Stimulated activated CD4-positive, alpha-beta T cell treated with anti-CD3 and anti-CD28 coated beads, Interleukin-4, amount 100 ng/mL, for 4 hours (primary cell): ENCODE measurements at regions not wholly inside any gene's neighbourhood (a gene's known extent, or its start where the extent isn't known, plus 50 kb on each side); places are given as distances from the start of the nearest gene placed in this dataset.
"Not testable (repeated sequence)": the region's sequence is repeated elsewhere in the genome, so short reads cannot be mapped to it uniquely, and the experiment has no call there.

ENCODE experiments used
- DNase-seq, 2 experiments: peaks; one replicate each; pipeline ENCODE4 v3.0.0-alpha.2; 2020

GRCh38 chrX:40788698-40789097, 53.4 kb upstream of the MED14 start:
- DNase-seq, result not testable (repeated sequence)

GRCh38 chrX:40792433-40792832, 57.1 kb upstream of the MED14 start:
- no peak for DNase-seq

- not testable (repeated sequence) for DNase-seq
Measured at GRCh38 chrX:40794829-40795130, 59.4 kb upstream of the MED14 start.

- not testable (repeated sequence) for DNase-seq
Measured at GRCh38 chrX:40799745-40800144, 64.4 kb upstream of the MED14 start.

- no peak for DNase-seq
Measured at GRCh38 chrX:40805404-40805803, 70.1 kb upstream of the MED14 start.

GRCh38 chrX:40806513-40807220, 71.3 kb upstream of the MED14 start:
- DNase-seq, result no peak

- DNase-seq, result no peak
Measured at GRCh38 chrX:40807384-40807783, 72.0 kb upstream of the MED14 start.

GRCh38 chrX:40808203-40808602, 72.9 kb upstream of the MED14 start:
- no peak for DNase-seq

GRCh38 chrX:40809210-40809609, 73.9 kb upstream of the MED14 start:
- no peak for DNase-seq

- DNase-seq, result not testable (repeated sequence)
Measured at GRCh38 chrX:40815045-40815444, 79.7 kb upstream of the MED14 start.

- no peak for DNase-seq
Measured at GRCh38 chrX:40816906-40817305, 81.6 kb upstream of the MED14 start.

- DNase-seq, result no peak
Measured at GRCh38 chrX:40818236-40818635, 82.9 kb upstream of the MED14 start.

- no peak for DNase-seq
Measured at GRCh38 chrX:40821780-40822179, 86.4 kb upstream of the MED14 start.

GRCh38 chrX:40827331-40827730, 92.0 kb upstream of the MED14 start:
- DNase-seq, result no peak

GRCh38 chrX:40831750-40832149, 96.4 kb upstream of the MED14 start:
- DNase-seq, result no peak

- no peak for DNase-seq
Measured at GRCh38 chrX:40832723-40833122, 97.4 kb upstream of the MED14 start.

- DNase-seq, result no peak
Measured at GRCh38 chrX:40834225-40834624, 98.9 kb upstream of the MED14 start.

GRCh38 chrX:40835526-40835925, 100.2 kb upstream of the MED14 start:
- DNase-seq, result no peak

- DNase-seq, result no peak
Measured at GRCh38 chrX:40843643-40844042, 108.3 kb upstream of the MED14 start.

- no peak for DNase-seq
Measured at GRCh38 chrX:40844471-40844870, 109.1 kb upstream of the MED14 start.

- no peak for DNase-seq
Measured at GRCh38 chrX:40845331-40845911, 110.1 kb upstream of the MED14 start.

GRCh38 chrX:40849906-40850823, 114.8 kb upstream of the MED14 start:
- DNase-seq, result no peak

- no peak for DNase-seq
Measured at GRCh38 chrX:40852586-40852985, 117.2 kb upstream of the MED14 start.
